GM13976 (cell line): ENCODE measurements at regions not wholly inside any gene's neighbourhood (a gene's known extent, or its start where the extent isn't known, plus 50 kb on each side); places are given as distances from the start of the nearest gene placed in this dataset.

Source experiments
- DNase-seq: peaks from one replicate; pipeline ENCODE4 v3.0.0; 2012; ENCODE audit warnings: low spot score
- CTCF ChIP-seq: IDR thresholded peaks from 2 replicates; pipeline ENCODE4 v1.5.1; 2012; ENCODE audit warnings: borderline replicate concordance, mild to moderate bottlenecking; ENCODE audit not compliant: insufficient read depth; ENCODE audit errors: extremely low read depth, missing control alignments, control extremely low read depth
- in situ Hi-C: fragments of 300-500 bp; cut with MboI; formaldehyde crosslinking; loops from one replicate; pipeline ENCODE4 v1.12.0; 2022; ENCODE audit warnings: low sequenced_read_pairs, mixed read lengths, inconsistent platforms; ENCODE audit not compliant: unreplicated experiment

GRCh38 chr7:46208635-46209525 lies 287.8 kb upstream of the IGFBP3 start:
- in situ Hi-C loops: no loop called here
- no peak for DNase-seq

GRCh38 chr7:46207931-46208634 lies 287.0 kb upstream of the IGFBP3 start:
- no peak for DNase-seq
- no peak for TF ChIP-seq CTCF
- in situ Hi-C loops: no loop called here

More at GRCh38 chr7:46208635-46209525, 287.8 kb upstream of the IGFBP3 start:
- no peak for TF ChIP-seq CTCF

GRCh38 chr7:46206476-46207060 lies 285.5 kb upstream of the IGFBP3 start:
- TF ChIP-seq CTCF: no peak
- DNase-seq: peak; percentile 65
- in situ Hi-C loops: no loop called here

DNA sequence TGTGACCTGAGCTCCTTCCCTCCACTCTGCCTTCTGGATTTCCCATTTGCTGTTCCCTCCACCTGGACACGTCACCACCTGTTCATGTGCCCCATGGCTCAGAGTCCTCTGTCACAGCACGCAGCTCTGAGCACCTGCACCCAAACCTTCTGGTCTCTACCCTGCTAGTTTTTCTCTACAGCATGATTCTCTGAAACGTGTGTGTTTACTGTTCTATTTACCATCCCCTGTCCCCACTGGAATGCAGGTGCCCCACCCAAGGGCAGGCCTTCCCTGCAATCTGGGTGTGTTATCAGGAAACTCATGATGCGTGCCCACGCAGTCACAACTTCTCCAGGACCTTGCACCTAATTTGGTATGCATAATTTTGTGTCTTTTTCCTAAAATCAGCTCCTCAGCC lies 284.4 kb upstream of the IGFBP3 start:
- DNase-seq: no peak
- in situ Hi-C loops: no loop called here
- no peak for TF ChIP-seq CTCF

DNA sequence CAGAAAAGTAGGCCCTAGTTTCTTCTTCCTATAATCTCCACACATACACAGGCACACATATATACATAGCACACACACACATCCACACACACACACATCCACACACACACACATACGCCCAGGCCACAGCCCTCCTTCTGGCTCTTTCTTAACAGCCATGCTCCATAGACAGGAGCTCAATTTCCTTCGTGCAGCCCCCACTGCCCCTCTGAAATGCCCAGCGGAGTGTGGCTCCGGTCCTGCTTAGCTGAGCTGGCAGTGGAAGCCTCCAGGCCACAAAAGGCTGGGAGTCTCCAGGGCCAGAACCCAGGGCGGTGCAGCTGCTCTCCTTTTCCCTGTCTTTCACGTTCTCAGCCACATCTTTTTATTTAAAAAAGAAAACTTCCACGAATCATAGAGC lies 282.9 kb upstream of the IGFBP3 start:
- no peak for DNase-seq
- no peak for TF ChIP-seq CTCF
- in situ Hi-C loops: no loop called here

GRCh38 chr7:46202379-46202778 lies 281.3 kb upstream of the IGFBP3 start:
- DNase-seq: no peak
- in situ Hi-C loops: no loop called here
- TF ChIP-seq CTCF: no peak
